ENCODE measurements at regions not wholly inside any gene's neighbourhood (a gene's known extent, or its start where the extent isn't known, plus 50 kb on each side); places are given as distances from the start of the nearest gene placed in this dataset.

- Histone ChIP-seq H3K4me1 (ENCODE audit: insufficient read depth, low read length) (peaks cover 15% of the 10 kb centered on the region), H3K4me3 (ENCODE audit: low read depth in 1 of 2, low read length in 2 of 2) (no peak overlapping the region), H3K36me3 (ENCODE audit: insufficient read depth, low read length) (no peaks in the 10 kb centered on the region), H3K9ac (ENCODE audit: low read length) (no peak overlapping the region), H3K9me3 (ENCODE audit: low read length) (no peaks in the 10 kb centered on the region), H3K27me3 (ENCODE audit: control insufficient read depth in 1 of 2, insufficient read depth in 2 of 2, low read length in 2 of 2) (no peaks in the 10 kb centered on the region), H3K27ac (ENCODE audit: low read depth, low read length) (no peak overlapping the region)
Observed at GRCh38 chr5:90128551-90128950, 281.0 kb downstream of the CETN3 start.

- Histone ChIP-seq H3K4me3 (ENCODE audit: low read depth in 1 of 2, low read length in 2 of 2) (no peak overlapping the region), H3K9me3 (ENCODE audit: low read length) (no peaks in the 10 kb centered on the region), H3K36me3 (ENCODE audit: insufficient read depth, low read length) (no peaks in the 10 kb centered on the region), H3K27ac (ENCODE audit: low read depth, low read length) (no peak overlapping the region), H3K4me1 (ENCODE audit: insufficient read depth, low read length) (no peaks in the 10 kb centered on the region), H3K9ac (ENCODE audit: low read length) (no peak overlapping the region), H3K27me3 (ENCODE audit: control insufficient read depth in 1 of 2, insufficient read depth in 2 of 2, low read length in 2 of 2) (no peaks in the 10 kb centered on the region)
Observed at GRCh38 chr5:90119531-90119971, 290.0 kb downstream of the CETN3 start.

GRCh38 chr5:90117005-90117404 is 292.6 kb downstream of the CETN3 start:
- Histone ChIP-seq H3K9ac (ENCODE audit: low read length) (no peak overlapping the region), H3K27ac (ENCODE audit: low read depth, low read length) (no peak overlapping the region), H3K4me3 (ENCODE audit: low read depth in 1 of 2, low read length in 2 of 2) (no peak overlapping the region), H3K27me3 (ENCODE audit: control insufficient read depth in 1 of 2, insufficient read depth in 2 of 2, low read length in 2 of 2) (no peaks in the 10 kb centered on the region), H3K9me3 (ENCODE audit: low read length) (no peaks in the 10 kb centered on the region), H3K4me1 (ENCODE audit: insufficient read depth, low read length) (no peaks in the 10 kb centered on the region), H3K36me3 (ENCODE audit: insufficient read depth, low read length) (no peaks in the 10 kb centered on the region)

- H3K4me3 ChIP-seq (ENCODE audit: low read depth in 1 of 2, low read length in 2 of 2), result no peak overlapping the region
- no peaks in the 10 kb centered on the region for H3K9me3 ChIP-seq (ENCODE audit: low read length)
- no peak overlapping the region for H3K27ac ChIP-seq (ENCODE audit: low read depth, low read length)
- no peaks in the 10 kb centered on the region for H3K27me3 ChIP-seq (ENCODE audit: control insufficient read depth in 1 of 2, insufficient read depth in 2 of 2, low read length in 2 of 2)
- no peaks in the 10 kb centered on the region for H3K4me1 ChIP-seq (ENCODE audit: insufficient read depth, low read length)
- no peaks in the 10 kb centered on the region for H3K36me3 ChIP-seq (ENCODE audit: insufficient read depth, low read length)
- H3K9ac ChIP-seq (ENCODE audit: low read length), result no peak overlapping the region
Observed at GRCh38 chr5:90113108-90113507, 296.4 kb downstream of the CETN3 start.

- Histone ChIP-seq H3K9ac (ENCODE audit: low read length) (no peak overlapping the region), H3K27me3 (ENCODE audit: control insufficient read depth in 1 of 2, insufficient read depth in 2 of 2, low read length in 2 of 2) (no peaks in the 10 kb centered on the region), H3K4me1 (ENCODE audit: insufficient read depth, low read length) (no peaks in the 10 kb centered on the region), H3K27ac (ENCODE audit: low read depth, low read length) (no peak overlapping the region), H3K9me3 (ENCODE audit: low read length) (no peaks in the 10 kb centered on the region), H3K36me3 (ENCODE audit: insufficient read depth, low read length) (no peaks in the 10 kb centered on the region), H3K4me3 (ENCODE audit: low read depth in 1 of 2, low read length in 2 of 2) (no peak overlapping the region)
Observed at GRCh38 chr5:90112033-90112692, 297.4 kb downstream of the CETN3 start.

GRCh38 chr5:90111364-90112032 is 298.1 kb downstream of the CETN3 start:
- Histone ChIP-seq H3K36me3 (ENCODE audit: insufficient read depth, low read length) (no peaks in the 10 kb centered on the region), H3K27me3 (ENCODE audit: control insufficient read depth in 1 of 2, insufficient read depth in 2 of 2, low read length in 2 of 2) (no peaks in the 10 kb centered on the region), H3K9ac (ENCODE audit: low read length) (no peak overlapping the region), H3K27ac (ENCODE audit: low read depth, low read length) (no peak overlapping the region), H3K4me1 (ENCODE audit: insufficient read depth, low read length) (no peaks in the 10 kb centered on the region), H3K4me3 (ENCODE audit: low read depth in 1 of 2, low read length in 2 of 2) (no peak overlapping the region), H3K9me3 (ENCODE audit: low read length) (no peaks in the 10 kb centered on the region)

- no peak overlapping the region for H3K9ac ChIP-seq (ENCODE audit: low read length)
- H3K4me1 ChIP-seq (ENCODE audit: insufficient read depth, low read length), result no peaks in the 10 kb centered on the region
- H3K27ac ChIP-seq (ENCODE audit: low read depth, low read length), result no peak overlapping the region
- H3K4me3 ChIP-seq (ENCODE audit: low read depth in 1 of 2, low read length in 2 of 2), result no peak overlapping the region
- H3K27me3 ChIP-seq (ENCODE audit: control insufficient read depth in 1 of 2, insufficient read depth in 2 of 2, low read length in 2 of 2), result no peaks in the 10 kb centered on the region
- H3K9me3 ChIP-seq (ENCODE audit: low read length), result no peaks in the 10 kb centered on the region
- no peaks in the 10 kb centered on the region for H3K36me3 ChIP-seq (ENCODE audit: insufficient read depth, low read length)
Observed at GRCh38 chr5:90109285-90109684, 300.3 kb downstream of the CETN3 start.

GRCh38 chr5:90099099-90099498 is 310.5 kb downstream of the CETN3 start:
- Histone ChIP-seq H3K27ac (ENCODE audit: low read depth, low read length) (no peak overlapping the region), H3K4me1 (ENCODE audit: insufficient read depth, low read length) (peaks cover 11% of the 10 kb centered on the region), H3K4me3 (ENCODE audit: low read depth in 1 of 2, low read length in 2 of 2) (no peak overlapping the region), H3K9ac (ENCODE audit: low read length) (no peak overlapping the region), H3K36me3 (ENCODE audit: insufficient read depth, low read length) (no peaks in the 10 kb centered on the region), H3K9me3 (ENCODE audit: low read length) (no peaks in the 10 kb centered on the region), H3K27me3 (ENCODE audit: control insufficient read depth in 1 of 2, insufficient read depth in 2 of 2, low read length in 2 of 2) (no peaks in the 10 kb centered on the region)

GRCh38 chr5:90097082-90097477 is 312.5 kb downstream of the CETN3 start:
- Histone ChIP-seq H3K27me3 (ENCODE audit: control insufficient read depth in 1 of 2, insufficient read depth in 2 of 2, low read length in 2 of 2) (no peaks in the 10 kb centered on the region), H3K9me3 (ENCODE audit: low read length) (no peaks in the 10 kb centered on the region), H3K36me3 (ENCODE audit: insufficient read depth, low read length) (no peaks in the 10 kb centered on the region), H3K27ac (ENCODE audit: low read depth, low read length) (no peak overlapping the region), H3K9ac (ENCODE audit: low read length) (no peak overlapping the region), H3K4me1 (ENCODE audit: insufficient read depth, low read length) (peaks cover 20% of the 10 kb centered on the region), H3K4me3 (ENCODE audit: low read depth in 1 of 2, low read length in 2 of 2) (no peak overlapping the region)

GRCh38 chr5:90096415-90097081 is 313.0 kb downstream of the CETN3 start:
- Histone ChIP-seq H3K27ac (ENCODE audit: low read depth, low read length) (no peak overlapping the region), H3K4me3 (ENCODE audit: low read depth in 1 of 2, low read length in 2 of 2) (no peak overlapping the region), H3K9me3 (ENCODE audit: low read length) (no peaks in the 10 kb centered on the region), H3K9ac (ENCODE audit: low read length) (no peak overlapping the region), H3K36me3 (ENCODE audit: insufficient read depth, low read length) (no peaks in the 10 kb centered on the region), H3K27me3 (ENCODE audit: control insufficient read depth in 1 of 2, insufficient read depth in 2 of 2, low read length in 2 of 2) (no peaks in the 10 kb centered on the region), H3K4me1 (ENCODE audit: insufficient read depth, low read length) (peaks cover 20% of the 10 kb centered on the region)

GRCh38 chr5:90095292-90096060 is 314.1 kb downstream of the CETN3 start:
- Histone ChIP-seq H3K4me1 (ENCODE audit: insufficient read depth, low read length) (peaks cover 20% of the 10 kb centered on the region), H3K4me3 (ENCODE audit: low read depth in 1 of 2, low read length in 2 of 2) (no peak overlapping the region), H3K27me3 (ENCODE audit: control insufficient read depth in 1 of 2, insufficient read depth in 2 of 2, low read length in 2 of 2) (no peaks in the 10 kb centered on the region), H3K9me3 (ENCODE audit: low read length) (no peaks in the 10 kb centered on the region), H3K36me3 (ENCODE audit: insufficient read depth, low read length) (no peaks in the 10 kb centered on the region), H3K27ac (ENCODE audit: low read depth, low read length) (no peak overlapping the region), H3K9ac (ENCODE audit: low read length) (no peak overlapping the region)

All from muscle layer of colon (tissue), 2 donors.